HG03439 (cell line): ENCODE measurements at regions not wholly inside any gene's neighbourhood (a gene's known extent, or its start where the extent isn't known, plus 50 kb on each side); places are given as distances from the start of the nearest gene placed in this dataset.
"Not testable (repeated sequence)": the region's sequence is repeated elsewhere in the genome, so short reads cannot be mapped to it uniquely, and the experiment has no call there.

Experiments
- ATAC-seq: cut with Tn5 transposase; IDR thresholded peaks from one replicate; pipeline ENCODE4 v1.9.1; 2021; ENCODE audit warnings: mild to moderate bottlenecking, moderate library complexity; ENCODE audit not compliant: unreplicated experiment

GRCh38 chr5:125612181-125612721 lies 811.0 kb upstream of the GRAMD2B start:
- no peak for ATAC-seq

DNA sequence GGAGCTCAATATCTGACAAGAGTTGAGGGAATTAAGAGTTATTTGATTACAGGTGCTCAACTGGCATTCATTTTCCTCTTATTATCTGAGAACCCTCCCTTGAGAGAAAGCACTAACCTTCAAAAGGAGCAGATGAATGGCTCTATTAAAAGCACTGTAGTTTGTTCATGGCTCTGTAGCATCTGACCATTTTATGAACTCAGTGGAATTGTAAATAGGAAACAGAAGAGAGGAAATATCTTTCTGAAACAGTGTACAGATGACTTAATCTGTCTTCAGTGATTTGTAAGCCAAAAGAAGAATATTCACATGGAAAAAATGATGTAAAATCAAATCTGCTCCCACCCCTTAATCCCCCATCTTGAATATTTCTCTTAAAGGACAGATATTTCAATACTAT lies 810.4 kb upstream of the GRAMD2B start:
- no peak for ATAC-seq

DNA sequence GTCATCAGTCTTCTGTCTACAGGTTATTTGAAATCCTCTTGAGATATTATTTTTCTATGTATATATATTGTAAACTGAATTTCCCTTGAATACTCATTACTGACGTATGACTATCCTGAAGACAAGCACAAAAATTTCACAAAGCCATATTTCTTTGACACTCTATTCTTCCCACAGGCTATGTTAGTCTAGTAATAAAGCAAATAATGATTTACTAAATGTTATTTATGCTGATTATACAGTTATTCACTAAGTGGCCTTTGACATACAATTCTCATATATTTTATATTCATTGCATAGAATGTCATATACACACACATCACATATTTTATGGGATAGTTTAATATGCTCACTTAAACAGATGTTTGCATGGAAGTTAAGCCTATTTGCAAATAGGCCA lies 793.0 kb upstream of the GRAMD2B start:
- ATAC-seq: no peak

DNA sequence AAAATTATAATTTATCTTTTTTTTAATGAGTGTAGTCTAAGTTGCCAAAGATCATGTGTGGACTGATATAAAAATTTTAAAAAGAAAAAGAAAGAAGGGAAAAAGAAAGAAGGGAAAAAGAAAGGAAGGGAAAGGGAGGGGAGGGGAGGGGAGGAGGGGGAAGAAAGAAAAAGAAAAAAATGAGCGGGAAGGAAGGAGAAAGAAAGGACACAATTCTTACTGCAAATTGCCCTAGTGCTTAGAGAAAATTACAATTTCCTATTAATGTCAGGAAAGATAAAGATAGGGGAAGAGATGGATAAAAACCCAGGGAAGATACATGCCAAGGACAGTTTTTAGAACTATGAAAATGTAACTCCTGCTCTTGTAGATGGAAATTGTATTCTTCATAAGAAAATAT lies 789.7 kb upstream of the GRAMD2B start:
- ATAC-seq: no peak

GRCh38 chr5:125634216-125634835 lies 788.9 kb upstream of the GRAMD2B start:
- no peak for ATAC-seq

- ATAC-seq: no peak
Observed at GRCh38 chr5:125639858-125640257, 783.4 kb upstream of the GRAMD2B start.

DNA sequence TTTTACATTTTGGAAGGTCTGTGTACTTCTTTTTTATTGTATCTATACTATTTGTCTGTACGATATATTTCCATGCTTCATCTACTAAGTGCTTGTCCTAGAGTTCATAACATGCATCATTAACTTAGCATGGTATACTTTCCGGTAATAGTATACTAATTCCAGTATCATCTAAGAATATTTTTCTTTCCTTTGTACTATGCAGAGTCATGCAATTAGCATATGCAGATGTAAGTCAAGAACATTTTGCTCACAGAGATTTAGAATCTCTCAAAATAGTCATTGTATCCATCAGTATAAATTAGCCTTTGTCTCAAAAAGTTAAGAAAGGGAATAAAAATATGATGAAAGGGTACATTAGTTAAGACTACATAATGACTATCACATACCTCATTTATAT lies 770.4 kb upstream of the GRAMD2B start:
- no peak for ATAC-seq

GRCh38 chr5:125654392-125654791 lies 768.8 kb upstream of the GRAMD2B start:
- no peak for ATAC-seq

DNA sequence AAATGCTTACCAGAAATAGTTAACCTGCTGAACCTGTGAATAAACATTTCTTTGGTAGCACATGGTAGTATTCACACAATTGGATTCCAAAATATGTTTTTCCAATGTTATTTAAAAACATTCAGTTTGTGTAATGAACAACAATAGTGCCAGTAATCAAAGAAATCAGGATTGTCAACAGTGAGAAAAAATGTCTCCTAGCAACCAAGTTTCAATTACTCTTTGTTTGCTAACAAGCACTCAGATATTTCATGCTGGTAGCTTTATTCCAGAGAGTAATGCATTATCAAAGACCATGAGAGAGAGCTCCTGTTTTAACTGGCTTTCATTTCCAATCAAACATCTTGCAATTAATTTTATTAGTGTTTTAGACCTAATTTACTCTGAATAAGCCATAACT lies 768.1 kb upstream of the GRAMD2B start:
- no peak for ATAC-seq

GRCh38 chr5:125657936-125658335 lies 765.3 kb upstream of the GRAMD2B start:
- no peak for ATAC-seq

DNA sequence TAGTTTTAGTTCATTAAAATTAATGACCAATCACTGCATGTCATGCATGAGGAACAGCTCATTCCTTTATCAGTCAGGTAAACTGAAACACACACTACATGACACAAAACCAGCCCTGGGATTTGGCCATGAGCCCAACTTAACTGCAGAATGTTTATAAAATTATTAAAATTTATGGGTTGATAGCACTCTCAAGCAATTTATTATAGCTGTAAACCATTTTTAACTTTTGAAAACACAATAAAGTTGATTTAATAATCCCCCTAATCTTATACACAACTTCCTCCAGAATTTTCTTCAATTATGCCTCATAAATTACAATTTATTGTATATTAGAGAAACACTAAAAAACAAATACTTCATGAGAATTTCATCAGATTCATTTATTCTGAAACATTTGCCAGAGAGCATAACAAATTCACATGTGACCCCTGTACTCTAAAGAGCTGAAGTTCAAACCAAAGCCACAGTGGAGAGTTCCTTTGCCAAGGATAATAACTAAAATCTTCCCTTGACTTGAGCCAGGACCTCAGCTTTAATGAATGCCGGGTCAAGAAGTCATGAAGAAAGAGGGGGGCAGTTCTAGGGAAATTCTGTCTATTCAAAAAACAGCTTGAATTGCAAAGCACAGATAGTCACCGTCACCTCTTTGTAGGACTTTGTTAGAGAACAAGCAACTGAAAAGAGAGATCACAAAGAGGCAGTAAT lies 763.7 kb upstream of the GRAMD2B start:
- ATAC-seq: no peak

DNA sequence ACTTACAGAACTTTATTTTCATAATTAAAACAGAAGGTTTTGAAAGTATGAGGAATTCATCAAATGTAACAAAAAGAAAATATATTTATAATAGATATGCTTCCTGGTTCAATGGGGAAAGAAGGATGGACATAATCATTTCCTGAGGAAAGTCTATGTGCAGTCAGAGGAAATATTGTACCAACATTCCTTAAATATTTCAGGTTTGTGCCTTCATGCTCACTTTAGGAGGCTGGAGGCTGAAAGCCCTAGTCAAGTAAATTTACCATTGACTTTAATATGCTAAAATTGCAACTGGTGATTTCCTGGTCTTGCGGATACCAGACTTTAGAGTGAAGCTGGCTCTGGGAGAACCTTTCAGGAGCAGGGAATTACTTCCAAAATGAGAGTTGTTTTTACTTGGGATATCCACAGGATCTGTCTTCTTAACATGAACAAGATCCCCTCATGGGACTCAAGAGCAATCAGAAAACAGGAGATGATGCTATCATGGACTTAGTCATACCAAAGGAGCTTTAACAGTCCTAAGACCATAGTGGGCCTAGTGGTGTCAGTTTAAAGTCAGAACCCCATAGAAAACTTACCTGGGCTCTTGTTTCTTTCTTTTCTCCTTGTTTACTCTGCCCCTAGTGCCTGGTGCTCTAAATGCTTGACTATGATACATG lies 762.8 kb upstream of the GRAMD2B start:
- ATAC-seq: no peak

DNA sequence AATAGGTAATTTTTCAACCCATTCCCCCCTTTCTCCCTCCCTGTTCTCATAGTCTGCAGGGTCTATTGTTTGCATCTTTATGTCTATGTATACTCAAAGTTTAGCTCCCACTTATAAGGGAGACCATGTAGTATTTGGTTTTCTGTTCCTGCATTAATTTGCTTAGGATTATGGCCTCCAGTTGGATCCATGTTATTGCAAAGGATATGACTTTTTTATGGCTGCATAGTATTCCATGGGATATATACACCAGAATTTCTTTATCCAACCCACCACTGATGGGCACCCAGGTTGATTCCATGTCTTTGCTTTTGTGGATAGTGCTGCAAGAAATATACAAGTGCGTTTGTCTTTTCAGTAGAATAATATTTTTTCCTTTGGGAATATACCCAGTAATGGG lies 761.6 kb upstream of the GRAMD2B start:
- ATAC-seq: no peak

DNA sequence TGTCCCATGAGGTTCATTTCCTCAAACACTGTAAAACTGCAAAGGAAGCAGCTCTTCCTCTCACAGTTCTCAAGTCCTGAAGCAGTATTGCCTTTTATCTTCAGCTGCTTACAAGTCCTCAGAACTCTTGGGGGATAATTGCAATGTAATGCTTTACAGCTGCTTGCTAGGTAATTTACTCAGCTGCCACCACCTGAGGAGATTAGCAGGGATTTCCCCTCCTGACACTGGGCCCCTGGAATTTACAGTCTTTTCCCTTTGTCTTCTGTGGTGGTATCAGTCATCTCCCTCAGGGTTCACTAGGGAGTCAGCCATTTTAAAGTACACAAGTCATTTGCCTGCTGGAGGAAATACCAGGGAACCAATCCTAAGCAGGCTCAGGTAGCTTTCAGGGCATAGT lies 754.3 kb upstream of the GRAMD2B start:
- ATAC-seq: no peak

DNA sequence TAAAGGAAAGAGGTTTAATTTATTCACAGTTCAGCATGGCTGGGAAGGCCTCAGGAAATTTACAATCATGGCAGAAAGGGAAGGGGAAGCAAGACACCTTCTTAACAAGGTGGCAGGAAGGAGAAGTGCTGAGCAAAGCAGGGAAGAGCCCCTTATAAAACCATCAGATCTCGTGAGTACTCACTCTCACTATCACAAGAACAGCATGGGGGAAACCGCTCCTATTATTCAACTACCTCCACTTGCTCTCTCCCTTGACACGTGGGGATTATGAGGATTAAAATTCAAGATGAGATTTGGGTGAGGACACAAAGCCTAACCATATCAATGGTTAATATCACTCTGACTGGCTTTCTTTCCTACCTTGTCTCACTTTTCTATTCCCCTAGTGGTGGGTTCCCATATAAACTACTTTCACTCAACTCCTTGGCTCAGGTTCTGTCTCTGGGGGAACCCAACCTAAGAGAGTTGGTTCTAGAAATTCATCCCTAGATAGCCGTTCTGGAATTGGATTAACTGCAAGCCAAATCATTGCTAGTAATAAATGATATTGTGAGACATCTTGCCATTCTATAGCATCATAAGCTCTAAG lies 749.8 kb upstream of the GRAMD2B start:
- ATAC-seq: no peak

- no peak for ATAC-seq
Observed at GRCh38 chr5:125679522-125679921, 743.7 kb upstream of the GRAMD2B start.

GRCh38 chr5:125683669-125684068 lies 739.5 kb upstream of the GRAMD2B start:
- no peak for ATAC-seq

DNA sequence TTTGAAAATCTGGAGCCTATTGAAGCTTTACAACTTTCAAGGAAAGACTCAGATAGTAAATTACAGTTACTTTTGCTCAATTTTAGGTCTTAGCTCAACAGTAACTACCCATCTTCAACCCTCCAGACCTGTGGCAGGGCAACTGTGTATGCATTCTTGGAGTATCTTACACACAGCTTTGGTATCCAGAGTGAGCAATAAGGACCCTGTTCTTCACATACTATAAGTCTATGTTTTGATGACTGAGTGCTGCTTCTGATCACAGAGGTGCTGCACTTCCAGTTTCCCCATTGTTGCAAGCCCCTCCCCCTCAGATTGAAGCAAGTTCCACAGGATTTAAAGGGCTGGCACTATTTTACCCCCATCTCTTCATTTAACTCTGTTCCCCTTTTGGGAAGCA lies 737.4 kb upstream of the GRAMD2B start:
- ATAC-seq: no peak

DNA sequence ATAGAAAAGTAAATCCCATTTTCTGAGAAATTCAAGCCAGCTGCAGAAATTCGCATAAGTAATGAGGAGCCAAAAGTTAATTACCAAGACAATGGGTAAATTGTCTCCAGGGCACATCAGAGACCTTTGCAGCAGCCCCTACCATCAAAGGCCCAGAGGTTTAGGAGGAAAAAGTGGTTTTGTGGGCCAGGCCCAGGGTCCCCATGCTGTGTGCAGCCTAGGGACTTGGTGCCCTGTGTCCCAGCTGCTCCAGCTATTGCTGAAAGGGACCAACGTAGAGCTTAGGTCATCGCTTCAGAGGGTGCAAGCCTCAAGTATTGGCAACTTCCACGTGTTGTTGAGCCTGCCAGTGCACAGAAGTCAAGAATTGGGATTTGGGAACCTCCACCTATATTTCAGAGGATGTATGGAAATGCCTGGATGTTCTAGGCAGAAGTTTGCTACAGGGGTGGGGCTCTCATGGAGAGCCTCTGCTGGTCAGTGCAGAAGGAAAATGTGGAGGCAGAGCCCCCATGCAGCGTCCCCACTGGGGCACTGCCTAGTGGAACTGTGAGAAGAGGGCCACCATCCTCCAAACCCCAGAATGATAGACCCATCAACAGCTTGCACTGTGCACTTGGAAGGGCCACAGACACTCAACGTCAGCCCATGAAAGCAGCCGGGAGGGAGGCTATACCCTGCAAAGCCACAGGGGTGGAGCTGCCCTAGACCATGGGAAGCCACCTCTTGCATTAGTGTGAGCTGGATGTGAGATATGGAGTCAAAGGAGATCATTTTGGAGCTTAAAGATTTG lies 731.3 kb upstream of the GRAMD2B start:
- ATAC-seq: not testable (repeated sequence)

- no peak for ATAC-seq
Observed at GRCh38 chr5:125695996-125696655, 727.1 kb upstream of the GRAMD2B start.
